ENCODE measurements at regions not wholly inside any gene's neighbourhood (a gene's known extent, or its start where the extent isn't known, plus 50 kb on each side); places are given as distances from the start of the nearest gene placed in this dataset.

DNA sequence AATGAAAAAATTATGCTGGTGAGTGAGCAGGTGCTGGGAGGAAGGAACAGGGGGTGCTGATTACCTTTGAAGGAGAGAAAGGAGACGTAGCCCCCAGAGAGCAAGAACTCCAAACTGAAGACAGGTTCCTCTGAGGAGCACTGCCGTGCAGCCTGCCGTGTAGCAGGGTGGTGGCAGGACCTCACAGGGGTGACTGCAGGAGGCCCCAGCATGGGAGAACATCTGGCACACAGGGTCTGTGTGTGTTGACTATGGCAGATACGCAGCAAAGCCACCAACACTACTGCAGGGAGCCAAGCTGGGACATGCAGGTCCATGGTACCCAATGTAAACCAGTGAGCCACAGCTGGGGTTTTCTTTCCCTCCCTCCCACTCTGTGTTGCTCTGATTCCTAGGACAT is 192.1 kb upstream of the PDE1C start:
- DNase-seq: no peak

DNA sequence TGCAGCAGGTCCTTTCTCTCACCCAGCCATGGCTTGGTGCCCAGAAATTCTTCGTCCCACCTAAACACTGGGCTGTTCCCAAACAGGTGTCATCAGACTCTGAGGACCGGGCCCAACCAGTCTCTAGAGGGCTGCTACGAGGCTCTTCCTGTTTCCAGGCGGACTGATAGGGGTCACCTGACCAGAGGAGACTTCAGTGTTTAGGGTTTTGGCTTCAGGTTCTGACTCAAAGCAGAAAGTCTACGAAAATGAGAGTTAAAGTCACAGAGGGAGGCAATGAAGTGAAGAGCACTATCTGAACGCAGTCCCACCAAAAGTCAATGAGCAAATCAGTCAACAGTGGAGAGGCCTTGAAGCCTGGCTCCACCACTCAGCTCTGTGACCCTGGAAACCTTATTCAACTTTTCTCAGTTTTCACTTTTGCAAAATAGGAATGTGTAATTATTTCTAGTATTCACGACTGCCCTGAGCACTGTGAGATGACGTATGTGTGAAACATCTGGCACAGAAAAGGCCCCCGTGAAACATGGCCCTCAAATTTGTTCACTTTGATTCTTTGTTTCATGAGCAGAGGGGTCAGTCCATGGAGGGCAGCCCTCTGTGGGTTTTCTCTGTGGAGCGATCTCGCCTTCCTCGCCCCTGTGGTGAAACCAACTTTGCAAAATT is 189.9 kb upstream of the PDE1C start:
- DNase-seq: no peak

- no peak for DNase-seq
These were observed 188.1 kb upstream of the PDE1C start for GRCh38 chr7:32258265-32258664.

DNA sequence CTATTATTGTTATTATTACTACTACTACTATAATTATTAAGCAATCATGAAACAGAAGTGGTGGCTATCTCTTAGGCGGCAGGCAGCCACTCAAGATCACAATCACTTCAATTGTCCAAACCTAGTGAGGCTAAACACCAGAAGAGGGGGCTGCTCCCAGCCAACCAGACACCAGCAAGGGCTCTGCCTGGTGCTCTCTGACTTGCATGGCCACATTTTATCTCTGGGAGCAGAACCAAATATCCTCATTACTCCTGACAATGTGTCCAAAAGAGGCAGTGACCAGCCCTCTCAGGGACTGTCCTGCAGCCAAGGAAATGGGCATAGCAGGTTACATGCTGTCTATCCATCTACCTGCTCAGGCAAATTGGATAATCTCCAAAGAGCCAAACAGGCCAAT is 187.4 kb upstream of the PDE1C start:
- DNase-seq: no peak

DNA sequence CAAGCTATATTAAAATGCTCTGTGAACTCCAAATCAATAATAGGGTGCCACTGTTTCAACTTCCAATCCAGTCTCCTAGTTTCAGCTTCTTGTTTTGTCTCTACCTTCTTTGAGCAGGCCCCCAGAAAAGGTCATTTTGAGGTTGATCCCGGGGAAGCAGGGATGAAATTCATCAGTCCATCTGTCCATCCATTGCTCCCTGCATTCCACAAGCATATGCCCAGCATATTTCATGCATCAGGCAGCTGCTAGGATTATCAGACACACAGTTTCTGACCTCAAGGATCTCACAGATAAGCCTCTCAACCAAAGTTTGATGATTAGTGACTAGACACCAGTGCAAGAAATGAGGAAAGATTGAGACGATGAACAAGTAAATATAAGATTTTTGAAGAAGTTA is 186.6 kb upstream of the PDE1C start:
- no peak for DNase-seq

GRCh38 chr7:32256376-32256775 is 186.2 kb upstream of the PDE1C start:
- DNase-seq: no peak

DNA sequence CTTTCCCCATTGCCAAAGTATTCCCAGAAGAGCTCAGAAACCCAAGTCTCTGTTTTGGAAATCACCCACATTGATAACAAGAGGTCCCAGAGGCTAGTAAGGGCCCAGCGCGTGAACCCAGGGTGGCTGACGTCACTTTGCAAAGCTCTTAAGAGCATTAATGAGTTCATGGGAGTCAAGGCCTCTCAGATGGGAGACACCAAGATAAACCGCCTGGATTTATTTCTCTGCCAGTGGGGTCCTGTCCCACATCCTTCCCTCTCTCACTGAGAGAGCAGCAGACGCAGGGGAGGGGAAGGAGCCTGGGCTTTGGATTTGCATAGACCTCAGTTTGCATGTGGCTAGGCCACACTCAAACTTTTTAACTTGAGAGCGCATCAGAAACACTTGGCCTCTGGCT is 184.8 kb upstream of the PDE1C start:
- DNase-seq: no peak

GRCh38 chr7:32253299-32253698 is 183.1 kb upstream of the PDE1C start:
- DNase-seq: no peak

DNA sequence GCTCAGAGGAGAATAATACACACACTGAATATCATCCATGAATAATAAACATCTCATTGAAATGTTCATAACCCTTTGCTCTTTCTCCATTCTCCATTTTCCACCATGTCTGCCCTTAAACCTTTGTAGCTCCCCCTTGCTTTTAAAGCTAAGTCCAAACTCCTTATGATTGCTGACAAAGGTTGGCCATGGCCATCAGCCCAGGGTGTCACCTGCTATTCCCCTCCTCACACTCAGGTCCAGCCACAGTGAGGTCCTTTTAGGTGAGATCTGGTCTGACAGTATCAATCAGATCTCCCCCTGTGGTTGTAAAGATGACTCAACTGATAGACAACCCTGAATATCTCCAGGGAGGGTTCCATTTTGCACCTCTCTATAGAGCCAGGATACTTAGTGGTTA is 181.5 kb upstream of the PDE1C start:
- no peak for DNase-seq

DNA sequence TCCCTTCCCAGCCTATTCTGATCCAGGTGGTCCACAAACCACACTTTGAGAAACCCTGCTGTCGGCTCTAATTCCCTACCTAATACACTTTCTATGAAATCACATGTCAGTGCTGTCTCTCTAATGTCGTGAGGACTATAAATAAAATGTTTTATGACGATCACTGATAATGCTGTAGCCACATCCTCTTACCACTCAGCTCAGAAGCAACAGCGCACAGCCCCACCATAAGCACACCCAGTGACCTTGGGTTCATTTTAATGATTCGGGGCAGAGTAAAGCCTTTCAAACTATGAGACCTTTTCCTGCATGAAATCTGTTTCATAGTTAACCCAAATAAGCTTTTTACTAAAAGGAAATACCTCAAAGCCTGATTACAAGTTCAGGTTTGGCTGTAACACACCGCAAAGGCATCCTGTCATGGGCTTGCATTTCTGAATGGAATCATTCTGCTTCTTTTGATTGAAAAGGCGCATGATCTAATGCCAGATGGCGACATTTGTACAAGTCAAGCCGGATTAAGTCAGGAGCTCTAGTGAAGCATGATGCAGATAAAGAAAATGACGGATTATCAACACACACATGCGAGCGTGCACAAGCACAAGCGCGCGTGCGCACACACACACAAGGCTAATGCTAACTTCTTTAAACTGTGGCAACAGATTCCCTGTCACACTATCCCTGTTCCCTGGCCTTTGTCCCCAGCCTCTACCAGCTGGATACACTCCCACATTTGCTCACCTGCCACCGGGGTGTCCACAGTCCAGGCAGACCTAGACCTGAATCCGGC is 180.5 kb upstream of the PDE1C start:
- no peak for DNase-seq

- no peak for DNase-seq
These were observed 179.8 kb upstream of the PDE1C start for GRCh38 chr7:32250003-32250402.

- no peak for DNase-seq
These were observed 178.3 kb upstream of the PDE1C start for GRCh38 chr7:32248522-32248921.

DNA sequence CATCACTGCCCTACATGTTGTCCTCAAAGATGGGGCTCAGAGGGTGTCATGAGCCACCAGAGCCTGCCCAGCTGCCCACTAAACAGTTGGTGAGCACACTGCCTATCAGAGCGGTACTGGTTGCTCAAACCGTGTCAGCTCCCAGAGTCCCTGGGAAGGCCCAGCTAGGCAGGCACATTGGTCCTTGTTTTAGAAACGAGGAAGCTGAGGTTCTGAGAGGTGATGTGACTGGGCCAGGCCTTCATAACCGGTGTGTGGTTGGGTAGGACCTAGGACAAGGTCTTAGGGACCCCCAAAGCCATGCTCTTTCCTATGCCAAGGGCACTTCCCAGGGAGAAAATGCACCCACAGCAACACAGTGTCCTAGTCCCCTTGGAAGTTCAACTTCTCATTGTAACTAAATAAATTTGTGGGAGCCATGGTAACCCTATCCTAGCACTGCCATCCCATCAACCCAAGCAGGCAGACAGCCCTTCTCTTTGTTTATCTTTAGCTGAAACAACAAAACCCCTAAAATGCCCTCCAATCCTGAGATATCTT is 174.7 kb upstream of the PDE1C start:
- no peak for DNase-seq

DNA sequence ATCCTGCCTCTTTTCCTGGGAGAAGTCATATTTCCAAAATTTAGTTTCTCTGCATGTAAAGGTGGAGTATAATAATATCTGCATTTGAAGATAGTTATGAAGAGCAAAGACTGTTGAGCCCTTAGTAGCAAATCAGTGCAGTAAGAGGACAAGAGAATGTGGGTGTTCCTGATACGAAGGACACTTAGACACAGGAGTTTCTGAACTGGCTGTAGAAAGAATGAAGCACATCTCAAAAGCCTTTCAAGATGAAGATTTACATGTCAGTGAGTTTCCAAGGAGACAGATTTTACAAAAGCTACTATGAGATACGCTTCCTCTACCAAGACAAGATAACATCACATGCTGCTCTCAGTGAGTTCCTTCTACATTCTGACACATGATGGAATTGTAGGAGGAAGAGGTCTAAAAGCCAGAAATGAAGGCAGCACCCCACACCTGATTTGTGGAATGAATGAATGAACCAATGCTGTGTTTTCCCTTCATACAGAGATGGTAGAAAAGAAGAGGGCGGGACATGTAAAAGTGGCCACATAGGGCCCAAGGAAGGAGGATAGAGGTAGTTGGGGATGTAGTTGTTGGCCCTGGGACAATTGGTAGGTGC is 173.6 kb upstream of the PDE1C start:
- DNase-seq: no peak

GRCh38 chr7:32242436-32242835 is 172.2 kb upstream of the PDE1C start:
- DNase-seq: no peak

GRCh38 chr7:32241636-32242035 is 171.4 kb upstream of the PDE1C start:
- no peak for DNase-seq

- DNase-seq: no peak
These were observed 169.6 kb upstream of the PDE1C start for GRCh38 chr7:32239764-32240163.

DNA sequence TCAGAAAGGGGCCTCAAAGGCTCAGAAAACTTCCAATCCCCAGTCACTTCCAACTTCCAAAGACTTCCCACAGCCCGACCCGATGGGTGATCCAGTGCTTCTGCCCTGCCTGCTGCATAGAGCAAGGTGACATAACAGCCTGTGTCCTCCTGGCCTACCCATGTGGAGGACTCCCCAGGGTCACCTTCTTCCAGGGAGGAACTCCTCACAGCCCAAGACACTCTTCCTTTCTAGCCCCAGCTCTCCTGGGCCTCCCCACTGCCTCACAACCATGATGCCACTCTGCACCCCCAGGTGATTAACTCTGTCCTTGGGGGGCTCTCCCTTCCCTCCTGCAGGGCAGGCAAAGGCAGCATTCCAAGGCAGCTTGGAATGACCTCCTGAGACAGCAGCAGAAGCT is 158.4 kb upstream of the PDE1C start:
- DNase-seq: no peak

- no peak for DNase-seq
These were observed 157.5 kb upstream of the PDE1C start for GRCh38 chr7:32227746-32228145.

DNA sequence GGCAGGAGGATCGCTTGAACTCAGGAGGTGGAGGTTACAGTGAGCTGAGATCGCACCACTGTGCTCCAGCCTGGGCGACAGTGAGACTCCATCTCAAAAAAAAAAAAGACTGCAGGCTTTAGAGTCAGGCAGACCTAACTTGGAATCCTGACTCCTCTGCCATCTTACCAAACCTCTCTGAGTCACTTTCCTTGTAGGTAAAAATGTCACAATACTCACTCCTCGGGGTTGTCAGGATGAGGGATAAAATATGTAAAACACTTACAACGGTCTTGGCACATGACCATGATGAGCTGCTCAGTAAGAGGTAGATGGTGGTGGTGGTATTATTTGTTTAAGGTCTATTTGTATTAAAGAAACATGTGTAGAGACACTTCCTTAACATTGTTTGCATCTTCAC is 154.1 kb upstream of the PDE1C start:
- DNase-seq: no peak

GRCh38 chr7:32223721-32224120 is 153.5 kb upstream of the PDE1C start:
- DNase-seq: no peak

- no peak for DNase-seq
These were observed 153.0 kb upstream of the PDE1C start for GRCh38 chr7:32223071-32223650.

GRCh38 chr7:32222251-32222900 is 152.2 kb upstream of the PDE1C start:
- no peak for DNase-seq

Data from right hindlimb (tissue), 1 donor.